Right atrium auricular region (tissue), 2 donors: ENCODE measurements at regions not wholly inside any gene's neighbourhood (a gene's known extent, or its start where the extent isn't known, plus 50 kb on each side); places are given as distances from the start of the nearest gene placed in this dataset.

Experiments used
- DNase-seq: peaks from one replicate; pipeline ENCODE4 v3.0.0-alpha.2; 2019; ENCODE audit warnings: low spot score
- H3K27ac ChIP-seq, 2 donors: fragments of 200-600 bp; sonication (generic); 1 replicate in 1 of 2; 2 replicates in 1 of 2; pipeline ENCODE4 v1.5.1; 2016 to 2019
- H3K27me3 ChIP-seq, 2 donors: fragments of 200-600 bp; sonication (generic); one replicate each; pipeline versions ENCODE4 v1.5.1 to v1.6.0; 2017 to 2019
- H3K36me3 ChIP-seq: fragments of 200-600 bp; sonication (generic); one replicate; pipeline ENCODE4 v1.5.1; 2016
- H3K4me1 ChIP-seq, 2 donors: fragments of 200-600 bp; sonication (generic); one replicate each; pipeline versions ENCODE4 v1.5.1 to v1.6.0; 2017 to 2019
- H3K4me3 ChIP-seq, 2 donors: fragments of 200-600 bp; sonication (generic); 1 replicate in 1 of 2; 2 replicates in 1 of 2; pipeline ENCODE4 v1.5.1; 2017 to 2019; ENCODE audit warnings: mild to moderate bottlenecking in 1 of 2, moderate library complexity in 1 of 2
- H3K9me3 ChIP-seq, 2 donors: fragments of 200-600 bp; sonication (generic); one replicate each; pipeline ENCODE4 v1.5.1; 2019
- CTCF ChIP-seq, 2 donors: fragments of 200-600 bp; sonication (generic); IDR thresholded peaks; one replicate each; pipeline ENCODE4 v1.5.1; 2019; ENCODE audit warnings: antibody characterized with exemption in 2 of 2

GRCh38 chr18:7321831-7322230, 90.9 kb downstream of the LRRC30 start:
- DNase-seq: no peak

GRCh38 chr18:7322817-7323485, 92.1 kb downstream of the LRRC30 start:
- DNase-seq: no peak
- Histone ChIP-seq H3K4me3 (no peak overlapping the region), H3K36me3 (no peaks in the 10 kb centered on the region), H3K27ac (no peak overlapping the region), H3K4me1 (peaks cover 0 to 7% of the 10 kb centered on the region in 2 donors), H3K9me3 (no peaks in the 10 kb centered on the region), H3K27me3 (no peaks in the 10 kb centered on the region)
- no peak for TF ChIP-seq CTCF (IDR thresholded peaks at IDR 0.05)

More at GRCh38 chr18:7321831-7322230, 90.9 kb downstream of the LRRC30 start:
- peaks cover 0 to 7% of the 10 kb centered on the region in 2 donors for H3K4me1 ChIP-seq
- H3K27ac ChIP-seq: no peak overlapping the region
- no peaks in the 10 kb centered on the region for H3K36me3 ChIP-seq
- no peak overlapping the region for H3K4me3 ChIP-seq
- H3K9me3 ChIP-seq: no peaks in the 10 kb centered on the region
- no peak for TF ChIP-seq CTCF (IDR thresholded peaks at IDR 0.05)
- no peaks in the 10 kb centered on the region for H3K27me3 ChIP-seq

- Histone ChIP-seq H3K27me3 (peaks cover 0 to 3% of the 10 kb centered on the region in 2 donors), H3K9me3 (no peaks in the 10 kb centered on the region), H3K4me1 (peaks cover 0 to 7% of the 10 kb centered on the region in 2 donors), H3K36me3 (no peaks in the 10 kb centered on the region), H3K27ac (no peak overlapping the region), H3K4me3 (no peak overlapping the region)
- no peak for DNase-seq
- TF ChIP-seq CTCF (IDR thresholded peaks at IDR 0.05): no peak
These were observed 94.2 kb downstream of the LRRC30 start for GRCh38 chr18:7325126-7325430.

GRCh38 chr18:7329016-7329415, 98.1 kb downstream of the LRRC30 start:
- DNase-seq: no peak
- Histone ChIP-seq H3K27me3 (peaks cover 0 to 3% of the 10 kb centered on the region in 2 donors), H3K4me1 (peaks cover 0 to 7% of the 10 kb centered on the region in 2 donors), H3K9me3 (no peaks in the 10 kb centered on the region), H3K27ac (no peak overlapping the region), H3K36me3 (no peaks in the 10 kb centered on the region), H3K4me3 (no peak overlapping the region)
- no peak for TF ChIP-seq CTCF (IDR thresholded peaks at IDR 0.05)

GRCh38 chr18:7332452-7332851, 101.6 kb downstream of the LRRC30 start:
- TF ChIP-seq CTCF (IDR thresholded peaks at IDR 0.05): no peak
- Histone ChIP-seq H3K9me3 (no peaks in the 10 kb centered on the region), H3K36me3 (no peaks in the 10 kb centered on the region), H3K4me1 (no peaks in the 10 kb centered on the region), H3K4me3 (no peak overlapping the region), H3K27ac (no peak overlapping the region), H3K27me3 (peaks cover 0 to 3% of the 10 kb centered on the region in 2 donors)
- no peak for DNase-seq

- Histone ChIP-seq H3K27ac (no peak overlapping the region), H3K36me3 (no peaks in the 10 kb centered on the region), H3K9me3 (no peaks in the 10 kb centered on the region), H3K4me3 (no peak overlapping the region), H3K4me1 (no peaks in the 10 kb centered on the region), H3K27me3 (peaks cover 0 to 3% of the 10 kb centered on the region in 2 donors)
- no peak for TF ChIP-seq CTCF (IDR thresholded peaks at IDR 0.05)
- no peak for DNase-seq
These were observed 102.2 kb downstream of the LRRC30 start for GRCh38 chr18:7333025-7333562.
